HepG2 (cell line): ENCODE measurements at regions not wholly inside any gene's neighbourhood (a gene's known extent, or its start where the extent isn't known, plus 50 kb on each side); places are given as distances from the start of the nearest gene placed in this dataset.

Source experiments
- ATAC-seq: fragments of 200-7000 bp; cut with Tn5 transposase; 3 replicates; pipeline ENCODE4 v1.9.1; 2020; ENCODE audit warnings: mild to moderate bottlenecking, moderate library complexity
- BruUV-seq: library from RNA; stranded (reverse); fragments of 400-500 nt; replicated peaks from 2 replicates; lab custom pipeline; 2021; lab: Mats Ljungman, UMichigan
- CTCF ChIA-PET: fragments of 300-600 bp; formaldehyde crosslinking; extraction: SDS; loops from one replicate; lab custom pipeline; 2021; ENCODE audit warnings: low total read pairs, inconsistent platforms, low intra/inter-chr PET ratio; lab: Yijun Ruan, JAX
- POLR2A ChIA-PET: fragments of 350-600 bp; sonication (Branson Sonifier 250); formaldehyde crosslinking; loops from one replicate; lab custom pipeline; 2020; ENCODE audit warnings: antibody characterized with exemption, inconsistent platforms; lab: Yijun Ruan, JAX
- DNase-seq: peaks from one replicate; pipeline ENCODE4 v3.0.0-alpha.2; 2015; ENCODE audit warnings: low spot score
- FAIRE-seq: peaks from 3 replicates; lab custom pipeline; 2011; peaks lifted over from hg19 to GRCh38; lab: Jason Lieb, UNC
- H2AFZ ChIP-seq: one replicate; pipeline ENCODE4 v1.6.1; 2011; ENCODE audit warnings: low read length, inconsistent platforms
- H3K27ac ChIP-seq: fragments of 300-600 bp; 3 replicates; pipeline ENCODE4 v1.8.0; 2011; ENCODE audit warnings: mixed run types, mild to moderate bottlenecking, mixed read lengths, low read length, inconsistent platforms; ENCODE audit not compliant: insufficient read depth; ENCODE audit errors: extremely low read length
- H3K27me3 ChIP-seq, 2 experiments: fragments of 200-600 bp in 1 of 2; 2 replicates in 1 of 2; 3 replicates in 1 of 2; pipeline versions ENCODE4 v1.6.0 to v1.8.0; 2011; ENCODE audit warnings: low read length in 2 of 2, mild to moderate bottlenecking in 2 of 2, moderate library complexity in 2 of 2, inconsistent platforms in 1 of 2; ENCODE audit not compliant: insufficient read depth in 2 of 2, control insufficient read depth in 1 of 2
- H3K36me3 ChIP-seq, 2 experiments: fragments of 200-600 bp in 1 of 2; replicated peaks in 1 of 2; 2 replicates in 1 of 2; 3 replicates in 1 of 2; pipeline versions ENCODE4 v1.5.1 to v1.8.0; 2011; ENCODE audit warnings: low read length in 2 of 2, inconsistent platforms in 1 of 2; ENCODE audit not compliant: insufficient read depth in 2 of 2, control insufficient read depth in 1 of 2
- H3K4me1 ChIP-seq: 2 replicates; pipeline ENCODE4 v1.5.1; 2012; ENCODE audit warnings: low read length, inconsistent platforms; ENCODE audit not compliant: insufficient read depth
- H3K4me2 ChIP-seq: 2 replicates; pipeline ENCODE4 v1.6.0; 2011; ENCODE audit warnings: low read depth, low read length, inconsistent platforms
- H3K4me3 ChIP-seq, 3 experiments: fragments of 200-600 bp in 1 of 3; sonication (generic), shearing (Covaris generic) in 1 of 3; replicated peaks in 1 of 3; 2 replicates each; pipeline ENCODE4 v1.5.1; 2011 to 2016; ENCODE audit warnings: low read length in 3 of 3, inconsistent platforms in 2 of 3, low read depth in 2 of 3, mild to moderate bottlenecking in 2 of 3, control low read depth in 1 of 3, mixed read lengths in 1 of 3; ENCODE audit not compliant: insufficient read depth in 1 of 3
- H3K79me2 ChIP-seq: one replicate; pipeline ENCODE4 v1.6.1; 2011; ENCODE audit warnings: low read length, inconsistent platforms; ENCODE audit not compliant: insufficient read depth
- H3K9ac ChIP-seq: 2 replicates; pipeline ENCODE4 v1.6.0; 2011; ENCODE audit warnings: mild to moderate bottlenecking, low read depth, low read length, inconsistent platforms; ENCODE audit not compliant: insufficient read depth
- H3K9me3 ChIP-seq: 2 replicates; pipeline ENCODE4 v1.5.1; 2012; ENCODE audit warnings: mild to moderate bottlenecking, low read length
- H4K20me1 ChIP-seq: 2 replicates; pipeline ENCODE4 v1.6.0; 2011; ENCODE audit warnings: inconsistent platforms, mild to moderate bottlenecking, low read length, moderate library complexity; ENCODE audit not compliant: insufficient read depth
- DMAP1 ChIP-seq: IDR thresholded peaks from 2 replicates; pipeline ENCODE4 v1.6.1; 2016
- FOXK2 ChIP-seq: fragments of 450-650 bp; IDR thresholded peaks from 2 replicates; pipeline ENCODE4 v1.6.1; 2016
- NR2F1 ChIP-seq, 2 experiments: fragments of 450-650 bp in 1 of 2; formaldehyde crosslinking in 1 of 2; IDR thresholded peaks; 2 replicates each; pipeline versions ENCODE4 v1.5.0 to v1.6.1; 2016 to 2020; ENCODE audit warnings: mild to moderate bottlenecking in 1 of 2, missing compliant biosample characterization in 1 of 2, missing genetic modification reagents in 1 of 2, moderate library complexity in 1 of 2
- RAD51 ChIP-seq: fragments of 450-650 bp; IDR thresholded peaks from 2 replicates; pipeline ENCODE4 v1.6.1; 2016; ENCODE audit warnings: borderline replicate concordance
- RFXAP ChIP-seq: sonication (generic); formaldehyde crosslinking; IDR thresholded peaks from 2 replicates; pipeline ENCODE4 v1.4.0; 2020; ENCODE audit warnings: missing genetic modification reagents, borderline replicate concordance
- WGBS: methylation state at CpG from one replicate; pipeline ENCODE4 v1.1.6; 2017; ENCODE audit warnings: low lambda C conversion rate; 5-methylcytosine and 5-hydroxymethylcytosine counted together
- in situ Hi-C: cut with HindIII; loops from 2 replicates; pipeline ENCODE4 v1.10.0; 2017; ENCODE audit warnings: low pct_unique_long_range_greater_than_20kb; ENCODE audit not compliant: extremely low pct_ligation_motif_present
- intact Hi-C: fragments of 100-400 bp; cut with micrococcal nuclease; formaldehyde crosslinking; loops from one replicate; pipeline ENCODE4 v1.10.0; 2022; ENCODE audit not compliant: unreplicated experiment
- TF ChIP-seq, protein P1 (sequence below): sonication (generic); formaldehyde crosslinking; IDR thresholded peaks from 2 replicates; pipeline ENCODE4 v1.5.1; 2020; ENCODE audit warnings: mild to moderate bottlenecking, moderate library complexity, missing genetic modification reagents

DNA sequence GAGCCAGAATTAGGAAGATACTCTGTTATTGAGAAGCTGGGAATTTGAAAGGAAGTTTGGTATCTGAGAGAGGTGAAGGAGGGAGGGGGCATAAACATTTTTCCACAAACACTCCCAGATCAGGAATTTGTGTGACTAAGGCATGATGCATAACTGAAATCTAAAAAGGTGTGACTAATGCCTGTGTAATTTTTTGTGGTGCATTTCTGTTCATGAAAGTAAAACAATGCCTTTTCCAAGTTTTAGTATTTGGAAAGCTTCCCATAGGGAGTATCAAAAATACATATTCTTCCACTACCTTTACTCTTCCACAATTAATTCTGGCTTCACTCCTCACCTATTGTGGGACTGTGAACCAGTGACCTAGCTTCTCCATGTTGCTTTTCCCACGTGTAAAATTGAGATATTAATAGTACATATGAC, 56.4 kb upstream of the CAV2 start (continued):
- TF ChIP-seq, protein P1, sequence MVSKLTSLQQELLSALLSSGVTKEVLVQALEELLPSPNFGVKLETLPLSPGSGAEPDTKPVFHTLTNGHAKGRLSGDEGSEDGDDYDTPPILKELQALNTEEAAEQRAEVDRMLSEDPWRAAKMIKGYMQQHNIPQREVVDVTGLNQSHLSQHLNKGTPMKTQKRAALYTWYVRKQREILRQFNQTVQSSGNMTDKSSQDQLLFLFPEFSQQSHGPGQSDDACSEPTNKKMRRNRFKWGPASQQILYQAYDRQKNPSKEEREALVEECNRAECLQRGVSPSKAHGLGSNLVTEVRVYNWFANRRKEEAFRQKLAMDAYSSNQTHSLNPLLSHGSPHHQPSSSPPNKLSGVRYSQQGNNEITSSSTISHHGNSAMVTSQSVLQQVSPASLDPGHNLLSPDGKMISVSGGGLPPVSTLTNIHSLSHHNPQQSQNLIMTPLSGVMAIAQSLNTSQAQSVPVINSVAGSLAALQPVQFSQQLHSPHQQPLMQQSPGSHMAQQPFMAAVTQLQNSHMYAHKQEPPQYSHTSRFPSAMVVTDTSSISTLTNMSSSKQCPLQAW (CRISPR knock-in tag), result no peak
- TF ChIP-seq NR2F1 (CRISPR knock-in tag; IDR thresholded peaks at IDR 0.05) (no peak), DMAP1 (CRISPR knock-in tag) (no peak), FOXK2 (no peak)
- TF ChIP-seq, all 625 proteins: peak for 0

DNA sequence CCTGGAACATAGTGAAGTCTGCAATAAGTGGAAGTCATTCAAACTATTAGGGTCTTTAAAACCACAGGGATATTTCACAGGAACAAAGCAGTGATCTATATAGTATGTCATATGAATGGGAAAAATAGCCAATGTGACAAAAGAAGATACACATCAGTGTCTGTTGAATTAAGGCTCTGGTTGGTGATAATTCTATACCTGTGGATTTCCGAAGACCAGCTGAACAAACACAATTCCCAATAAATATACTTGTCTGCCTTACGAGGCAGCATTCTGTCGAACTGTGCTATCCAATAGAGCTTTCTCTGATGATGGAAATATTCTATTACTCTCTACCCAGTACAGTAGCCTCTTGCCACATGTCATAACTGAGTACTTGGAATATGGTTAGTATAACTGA, 55.9 kb upstream of the CAV2 start:
- TF ChIP-seq RFXAP, result no peak
- no peak for TF ChIP-seq RAD51
- H3K4me2 ChIP-seq, result no peak overlapping the region
- no peaks in the 10 kb centered on the region for H3K9me3 ChIP-seq
- no peak for ATAC-seq
- BruUV-seq, result no TSS peak
- ChIA-PET POLR2A (no interaction called here), CTCF (no interaction called here)
- no peak overlapping the region for H3K27ac ChIP-seq
- in situ Hi-C loops (no loop called here), intact Hi-C loops (no loop called here)
- no peak overlapping the region for H3K9ac ChIP-seq
- H3K4me3 ChIP-seq, result no peak overlapping the region
- H4K20me1 ChIP-seq, result no peaks in the 10 kb centered on the region
- FAIRE-seq, result no peak
- WGBS, result 40% methylated on average over 3 of the region's 3 CpGs
- no peak overlapping the region for H2AFZ ChIP-seq
- no peaks in the 10 kb centered on the region for H3K27me3 ChIP-seq
- no peaks in the 10 kb centered on the region for H3K79me2 ChIP-seq
- no peak for DNase-seq
- H3K36me3 ChIP-seq, result no peaks in the 10 kb centered on the region
- no peaks in the 10 kb centered on the region for H3K4me1 ChIP-seq
